GM18507 (cell line): ENCODE measurements at regions not wholly inside any gene's neighbourhood (a gene's known extent, or its start where the extent isn't known, plus 50 kb on each side); places are given as distances from the start of the nearest gene placed in this dataset.
"Not testable (repeated sequence)": the region's sequence is repeated elsewhere in the genome, so short reads cannot be mapped to it uniquely, and the experiment has no call there.

Source experiments
- DNase-seq: peaks from one replicate; pipeline ENCODE4 v3.0.0; 2011; ENCODE audit warnings: low read depth; ENCODE audit not compliant: insufficient read length; ENCODE audit errors: extremely low spot score
- FAIRE-seq: peaks from 2 replicates; lab custom pipeline; 2011; peaks lifted over from hg19 to GRCh38; lab: Jason Lieb, UNC

DNA sequence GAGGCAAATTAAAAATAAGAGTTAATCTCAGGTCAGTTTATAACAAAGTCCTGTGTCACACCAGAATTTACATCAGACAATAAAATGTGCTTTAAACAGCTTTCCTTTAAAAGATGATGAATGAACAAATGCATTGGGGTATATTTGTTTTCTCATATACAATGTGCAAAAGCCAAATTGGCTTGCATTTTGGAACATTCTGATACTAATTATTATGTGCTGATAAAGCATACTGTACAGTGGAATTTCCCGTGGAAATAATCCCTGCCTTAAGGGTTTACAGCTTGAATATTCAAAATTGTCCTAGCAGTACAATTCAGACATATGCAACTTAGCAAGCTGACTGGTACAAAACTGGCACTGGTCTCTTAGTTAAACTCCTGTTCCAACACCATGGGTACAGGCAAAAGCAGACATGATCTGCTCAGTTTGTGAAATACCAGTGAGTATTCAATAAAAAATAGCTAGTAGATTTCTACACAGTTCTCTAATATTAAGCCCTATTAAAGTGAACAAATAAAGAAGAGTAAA lies 373.4 kb downstream of the SLITRK1 start:
- no peak for FAIRE-seq
- DNase-seq, result no peak

DNA sequence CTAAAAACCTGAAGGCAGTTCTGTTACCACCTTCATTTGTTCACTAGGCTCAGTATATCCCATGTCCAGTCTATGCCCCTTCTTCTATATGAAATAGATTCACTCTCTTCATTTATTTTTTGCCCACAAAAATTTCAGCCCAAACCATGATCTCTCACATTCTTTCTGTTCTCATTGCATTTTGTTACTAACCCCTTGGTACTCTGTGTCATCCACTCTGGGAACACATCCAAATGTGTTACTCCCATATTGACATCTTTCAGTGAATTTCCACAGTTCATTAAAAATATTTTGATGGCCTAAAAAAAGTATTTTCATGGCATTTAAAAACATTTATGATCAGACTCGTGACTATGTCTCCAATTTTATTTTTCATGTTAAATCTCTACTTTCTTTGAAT lies 378.9 kb downstream of the SLITRK1 start:
- DNase-seq, result no peak

DNA sequence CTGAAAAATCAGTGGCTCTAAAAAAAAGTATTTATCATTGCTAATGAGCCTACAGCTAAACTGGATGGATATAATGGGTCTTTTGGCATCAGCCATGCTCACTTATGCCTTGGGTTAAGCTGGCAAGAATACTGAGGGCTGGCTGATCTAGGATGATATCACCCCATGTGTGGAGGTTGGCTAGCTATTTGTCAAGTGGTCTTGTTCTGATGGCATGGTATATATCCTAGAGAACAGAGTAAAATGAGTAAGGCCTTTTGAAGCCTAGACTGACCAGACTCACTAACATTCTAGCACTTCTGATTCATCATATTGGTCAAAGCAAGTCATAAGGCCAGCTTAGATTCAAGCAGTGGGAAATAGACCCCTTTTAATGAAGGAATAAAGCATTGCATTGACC lies 383.0 kb downstream of the SLITRK1 start:
- FAIRE-seq, result no peak

More for the DNA sequence above, 378.9 kb downstream of the SLITRK1 start:
- FAIRE-seq, result no peak

DNA sequence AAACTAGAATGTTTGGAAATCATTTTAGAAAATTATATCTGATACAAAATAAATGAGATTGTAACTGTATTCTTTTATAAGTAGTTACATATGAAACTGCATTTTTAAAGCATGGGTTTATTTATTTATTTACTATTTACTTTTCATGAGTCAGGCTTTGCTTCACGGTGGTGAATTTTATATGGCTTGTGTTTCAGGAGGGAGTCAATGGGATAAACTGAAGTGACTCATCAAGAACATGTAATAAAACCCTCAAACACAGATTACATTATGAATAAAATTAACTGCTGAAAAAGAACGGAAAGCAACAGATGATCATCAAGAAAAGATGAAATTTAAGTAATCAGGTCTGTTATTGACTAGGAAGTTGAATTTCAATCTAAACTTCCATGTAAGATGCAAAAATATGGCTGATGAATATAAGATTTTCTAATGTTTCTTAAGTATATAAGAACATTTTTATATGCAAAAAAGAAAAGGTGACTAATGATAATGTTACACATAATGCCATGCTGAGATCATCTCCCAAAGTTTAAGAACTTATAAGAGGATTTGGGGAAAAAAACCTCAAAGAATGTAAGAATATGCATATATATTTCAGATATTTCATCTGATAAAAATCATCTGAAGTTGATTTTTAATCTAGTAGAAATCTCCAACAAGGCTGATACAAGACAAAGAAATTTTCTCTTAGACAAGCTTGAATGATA lies 383.6 kb downstream of the SLITRK1 start:
- DNase-seq, result no peak
- FAIRE-seq, result no peak

More for the DNA sequence above, 383.0 kb downstream of the SLITRK1 start:
- no peak for DNase-seq

DNA sequence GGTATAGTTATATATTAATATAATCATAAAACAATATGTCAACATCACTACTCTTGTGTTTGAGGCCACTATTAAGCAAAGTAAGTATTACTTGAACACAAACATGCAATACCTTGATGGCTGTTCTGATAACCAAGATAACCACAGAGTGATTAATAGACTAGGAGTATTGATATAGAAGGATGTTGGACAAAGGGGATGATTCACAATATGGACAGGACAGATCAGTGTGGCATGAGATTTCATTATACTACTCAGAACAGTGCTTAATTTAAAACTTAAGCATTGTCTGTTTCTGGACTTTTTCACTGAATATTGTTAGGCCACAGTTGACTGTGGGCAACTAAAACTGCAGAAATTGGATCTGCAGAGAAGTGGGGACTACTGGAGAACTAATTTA lies 384.2 kb downstream of the SLITRK1 start:
- DNase-seq (no peak), FAIRE-seq (no peak)

DNA sequence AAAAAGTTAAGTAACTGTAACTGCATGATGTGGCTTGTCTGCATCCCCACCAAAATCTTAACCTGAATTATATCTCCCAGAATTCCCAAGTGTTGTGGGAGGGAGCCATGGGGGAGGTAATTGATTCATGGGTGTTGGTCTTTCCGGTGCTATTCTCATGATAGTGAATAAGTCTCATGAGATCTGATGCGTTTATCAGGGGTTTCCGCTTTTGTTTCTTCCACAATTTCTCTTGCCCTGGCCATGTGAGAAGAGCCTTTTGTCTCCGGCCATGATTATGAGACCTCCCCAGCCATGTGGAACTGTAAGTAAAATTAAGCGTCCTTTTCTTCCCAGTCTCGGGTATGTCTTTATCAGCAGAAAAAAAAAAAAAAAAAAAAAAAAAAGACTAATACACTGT lies 385.8 kb downstream of the SLITRK1 start:
- no peak for FAIRE-seq
- no peak for DNase-seq

DNA sequence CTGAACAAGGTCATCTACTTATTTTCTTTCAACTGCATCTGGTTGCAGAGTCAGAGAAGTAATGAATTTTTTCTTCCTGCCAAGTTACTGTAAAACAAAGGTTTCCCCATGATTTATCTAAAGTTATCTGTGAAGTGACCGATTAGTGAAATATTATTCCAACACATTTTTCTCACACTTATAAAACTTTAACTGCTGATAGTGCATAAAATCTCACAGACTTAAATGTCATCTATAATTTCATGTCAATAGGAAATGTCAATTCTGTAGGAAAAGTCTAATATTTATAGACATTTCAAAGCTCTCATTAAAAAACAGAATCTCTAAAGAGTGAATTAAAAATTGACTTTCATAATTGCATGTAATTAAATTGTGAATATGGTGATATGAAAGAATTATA lies 397.2 kb downstream of the SLITRK1 start:
- DNase-seq (no peak), FAIRE-seq (no peak)

DNA sequence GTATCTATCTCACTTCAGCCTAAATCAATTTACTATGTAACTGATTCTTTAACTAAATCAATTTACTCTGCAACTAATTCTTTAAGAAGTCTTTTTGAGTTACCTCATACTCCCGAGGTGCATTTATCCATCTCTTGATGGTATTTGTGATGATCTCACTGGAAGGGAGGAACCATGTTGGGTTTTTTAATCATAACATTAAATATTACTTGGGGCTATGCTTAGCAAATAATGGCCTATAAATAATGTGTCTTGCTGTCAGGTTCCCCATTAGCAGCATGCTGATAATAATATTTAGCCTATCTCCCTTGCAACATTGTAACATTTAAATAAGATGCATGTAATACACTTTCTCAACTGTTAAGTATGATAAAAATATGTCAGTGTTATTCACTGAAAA lies 411.3 kb downstream of the SLITRK1 start:
- DNase-seq (no peak), FAIRE-seq (no peak)

DNA sequence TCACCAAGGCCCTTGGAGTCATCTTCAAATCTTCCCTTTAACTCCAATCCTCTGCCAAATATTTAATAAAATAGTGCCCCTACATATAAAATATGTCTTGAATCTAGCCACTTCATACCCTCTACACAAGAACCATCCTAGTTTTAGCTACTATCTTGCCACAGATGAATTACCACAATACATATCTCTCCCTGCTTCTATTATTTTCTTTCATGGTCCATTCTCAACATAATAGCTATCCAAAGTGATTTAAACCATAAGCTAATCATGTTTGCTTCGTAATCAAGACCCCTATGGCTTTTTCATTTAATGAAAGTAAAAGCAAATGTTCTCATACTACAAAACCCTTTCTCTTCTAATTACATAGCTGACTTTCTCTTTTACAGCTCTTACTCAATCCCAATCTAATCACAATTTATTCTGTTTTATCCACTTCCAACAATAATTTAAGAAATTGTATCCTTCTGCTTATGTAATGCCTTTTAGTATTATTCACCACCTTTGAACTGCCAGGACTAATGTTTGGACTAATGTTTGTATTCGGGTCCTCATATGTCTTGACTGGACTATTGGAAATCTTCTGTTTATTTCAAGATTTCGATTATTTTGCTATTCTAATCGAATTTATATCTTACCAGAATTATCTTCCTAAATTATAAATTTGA lies 412.0 kb downstream of the SLITRK1 start:
- DNase-seq, result no peak

DNA sequence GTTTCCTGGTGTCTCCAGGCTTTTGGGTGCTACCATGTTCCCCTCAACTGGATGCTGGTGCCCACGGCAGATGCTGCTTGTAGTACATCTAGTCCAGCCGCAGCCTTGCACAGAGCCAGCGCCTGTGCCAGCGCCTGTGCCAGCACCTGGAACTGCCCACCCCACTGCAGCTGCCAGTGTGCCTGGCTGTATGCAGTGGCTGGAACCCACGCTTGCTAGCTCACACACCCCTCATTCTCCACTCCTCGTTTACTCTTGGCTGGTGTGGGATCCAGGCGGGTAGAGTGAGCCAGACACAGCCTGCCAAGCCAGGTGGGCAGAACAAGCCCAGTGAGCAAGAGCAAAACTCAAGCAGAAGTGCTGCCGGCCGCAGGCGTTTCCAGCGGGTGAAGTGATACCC lies 428.6 kb downstream of the SLITRK1 start:
- FAIRE-seq (no peak), DNase-seq (no peak)

More for the DNA sequence above, 412.0 kb downstream of the SLITRK1 start:
- FAIRE-seq, result no peak

DNA sequence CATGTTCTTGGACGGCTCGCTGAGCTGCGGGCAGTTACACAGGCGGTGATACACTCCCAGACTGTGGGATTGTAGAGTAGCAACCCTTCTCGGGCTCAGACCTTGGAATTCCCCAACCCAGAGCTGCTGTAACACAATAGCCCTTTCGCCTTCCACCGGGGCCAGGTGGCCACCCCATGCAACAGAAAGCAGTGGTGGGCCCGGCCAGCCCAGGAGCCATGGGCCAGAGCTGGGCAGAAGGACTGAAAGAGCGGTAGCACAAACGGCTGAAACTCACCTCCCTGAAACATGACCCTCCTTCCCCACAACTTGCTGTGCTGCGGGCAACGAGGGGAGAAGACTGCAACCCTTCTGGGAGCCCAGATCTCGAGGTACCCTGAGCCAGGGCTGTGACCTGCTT lies 429.0 kb downstream of the SLITRK1 start:
- DNase-seq, result no peak
- FAIRE-seq, result no peak

DNA sequence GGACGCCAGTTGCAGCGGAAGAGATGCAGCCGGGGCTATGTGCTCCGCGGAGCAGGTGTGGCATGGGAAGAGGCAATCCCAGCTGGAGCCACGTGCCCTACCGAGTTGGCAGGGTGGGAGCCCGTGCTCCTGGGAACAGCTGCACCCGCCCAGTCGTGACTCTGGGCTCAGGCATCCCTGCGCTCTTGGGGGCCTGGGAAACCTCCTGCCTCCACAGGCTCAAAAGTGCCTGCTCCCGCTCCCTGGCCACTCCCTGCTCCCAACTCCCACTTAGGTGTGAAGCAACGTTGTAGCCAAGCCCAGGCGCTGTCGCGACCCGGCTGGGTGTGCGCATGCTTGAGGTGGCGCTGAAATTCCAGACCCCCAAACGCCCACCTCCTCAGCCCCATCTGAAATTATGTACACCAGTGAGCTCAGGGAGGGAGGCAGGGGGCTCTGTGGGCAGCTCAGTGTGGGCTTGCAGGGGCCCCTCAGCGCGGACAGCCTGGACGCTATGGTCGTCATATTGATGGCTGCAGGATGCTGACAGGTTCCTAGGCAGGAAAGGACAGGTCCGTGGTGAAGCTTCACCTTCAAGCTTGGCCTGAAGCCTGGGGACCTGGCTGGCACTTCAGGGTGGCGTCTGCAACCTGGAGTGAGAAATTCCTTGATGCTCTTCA lies 429.9 kb downstream of the SLITRK1 start:
- FAIRE-seq (no peak), DNase-seq (no peak)

DNA sequence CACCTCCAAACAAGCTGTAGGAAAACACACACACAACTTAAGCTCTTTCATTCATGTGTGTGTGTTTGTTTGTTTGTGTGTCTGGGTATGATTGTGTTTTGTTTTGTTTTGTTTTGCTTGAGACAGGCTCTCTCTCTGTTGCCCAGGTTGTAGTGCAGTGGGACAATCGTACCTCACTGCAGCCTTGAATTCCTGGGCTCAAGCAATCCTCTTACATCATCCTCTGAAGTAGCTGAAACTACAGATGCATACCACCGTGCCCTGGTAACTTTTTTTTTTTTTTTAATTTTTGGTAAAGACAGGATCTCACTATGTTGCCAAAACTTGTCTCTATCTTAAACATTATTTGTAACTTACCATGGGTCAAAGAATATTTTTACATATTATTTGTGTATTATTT lies 431.7 kb downstream of the SLITRK1 start:
- FAIRE-seq, result no peak
- DNase-seq, result no peak

DNA sequence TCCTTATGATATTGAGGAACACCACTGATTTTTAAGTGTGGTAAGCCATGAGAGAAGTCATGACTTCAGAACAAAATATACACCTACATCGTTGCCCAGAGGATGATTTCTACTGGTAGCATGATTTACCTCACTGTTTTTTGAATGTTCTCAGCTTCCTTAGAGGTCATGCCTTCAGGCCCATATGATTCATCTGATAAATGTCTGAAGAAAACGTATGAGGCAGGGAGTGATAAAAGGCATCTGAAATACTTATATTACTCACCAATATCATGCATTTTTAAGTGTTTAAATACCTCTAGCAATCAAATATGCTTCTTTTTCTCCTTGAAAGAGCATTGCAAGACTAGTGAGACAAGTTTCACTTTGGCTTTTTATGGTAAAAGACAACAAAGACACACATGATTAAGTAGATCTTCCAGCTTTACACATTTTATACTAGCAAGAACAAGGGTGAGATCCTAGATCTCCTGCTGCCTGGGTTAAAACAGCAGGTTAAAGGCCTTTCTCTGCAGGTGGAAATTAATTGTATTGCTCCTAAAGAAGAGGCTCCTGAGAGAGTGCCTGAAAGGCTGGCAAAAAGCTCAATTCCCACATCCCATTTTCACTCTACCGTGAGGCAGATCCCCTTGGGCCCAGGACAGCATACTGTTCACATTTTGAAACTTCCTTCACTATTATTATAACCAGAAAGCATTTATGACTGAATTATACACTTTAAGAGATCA lies 432.4 kb downstream of the SLITRK1 start:
- DNase-seq (no peak), FAIRE-seq (no peak)

DNA sequence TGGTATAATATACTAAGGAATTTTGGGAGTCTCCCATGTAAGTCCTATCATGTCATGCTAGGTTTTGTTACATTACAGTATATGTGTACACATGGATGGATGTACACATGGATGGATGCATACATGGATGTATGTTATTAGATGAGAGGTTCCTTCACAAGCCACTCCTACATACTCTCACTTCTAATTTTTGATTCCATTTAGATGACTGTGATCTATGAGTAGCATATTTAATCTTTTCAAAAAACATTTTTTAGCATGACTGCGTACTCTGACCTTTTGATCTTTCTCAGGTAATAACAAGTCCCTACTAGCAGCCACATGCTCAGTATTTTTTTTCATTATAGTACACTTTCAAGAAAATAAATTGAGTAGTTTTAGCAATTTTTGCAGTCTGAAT lies 441.8 kb downstream of the SLITRK1 start:
- no peak for FAIRE-seq

DNA sequence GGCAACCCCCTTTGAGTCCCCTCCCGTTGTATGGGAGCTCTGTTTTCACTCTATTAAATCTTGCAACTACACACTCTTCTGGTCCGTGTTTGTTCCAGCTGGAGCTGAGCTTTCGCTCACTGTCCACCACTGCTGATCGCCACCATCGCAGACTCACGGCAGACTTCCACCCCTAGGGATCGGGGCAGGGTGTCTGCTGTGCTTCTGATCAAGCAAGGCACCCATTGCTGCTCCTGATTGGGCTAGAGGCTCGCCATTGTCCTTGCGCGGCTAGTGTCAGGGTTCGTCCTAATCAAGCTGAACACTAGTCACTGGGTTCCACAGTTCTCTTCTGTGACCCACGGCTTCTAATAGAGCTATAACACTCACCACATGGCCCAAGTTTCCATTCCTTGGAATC lies 442.8 kb downstream of the SLITRK1 start:
- DNase-seq, FAIRE-seq: not testable (repeated sequence)

More for the DNA sequence above, 441.8 kb downstream of the SLITRK1 start:
- DNase-seq, result no peak

DNA sequence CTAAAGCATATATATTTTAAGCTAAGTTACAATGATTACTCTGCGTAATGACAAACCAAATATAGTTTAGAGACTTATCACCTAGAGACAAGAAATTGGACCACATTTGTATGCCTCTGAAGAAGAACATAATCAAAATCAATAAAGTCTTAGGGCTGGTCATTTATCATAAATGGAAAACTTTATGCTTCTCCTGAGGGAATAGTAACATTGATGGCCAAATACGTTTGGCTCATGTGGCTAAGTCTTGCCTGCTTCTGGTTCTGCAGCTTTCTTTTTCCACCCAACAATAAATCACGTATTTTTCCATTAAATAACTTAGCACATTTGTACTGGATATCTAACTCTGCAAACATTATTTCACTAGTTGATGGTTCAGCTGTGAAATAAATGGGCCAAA lies 458.4 kb downstream of the SLITRK1 start:
- FAIRE-seq (no peak), DNase-seq (no peak)

DNA sequence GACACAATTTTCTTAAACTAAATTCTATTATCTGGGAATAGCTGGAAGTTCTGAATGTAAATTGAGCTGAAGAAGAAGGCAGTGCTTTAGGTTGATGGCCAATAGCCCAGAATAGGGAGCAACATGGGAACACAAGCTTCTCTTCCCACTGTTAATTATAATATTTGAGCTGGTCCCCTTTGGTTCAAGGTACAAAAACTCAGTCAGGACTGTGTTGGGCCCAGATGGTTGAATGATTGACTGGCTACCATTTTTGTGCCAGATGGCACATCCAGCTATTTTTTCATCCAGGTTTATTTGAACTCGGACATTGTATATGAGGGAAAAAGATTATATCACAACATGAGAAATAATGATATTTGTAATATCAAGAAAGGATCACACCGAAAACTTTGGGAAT lies 458.9 kb downstream of the SLITRK1 start:
- FAIRE-seq (no peak), DNase-seq (no peak)

DNA sequence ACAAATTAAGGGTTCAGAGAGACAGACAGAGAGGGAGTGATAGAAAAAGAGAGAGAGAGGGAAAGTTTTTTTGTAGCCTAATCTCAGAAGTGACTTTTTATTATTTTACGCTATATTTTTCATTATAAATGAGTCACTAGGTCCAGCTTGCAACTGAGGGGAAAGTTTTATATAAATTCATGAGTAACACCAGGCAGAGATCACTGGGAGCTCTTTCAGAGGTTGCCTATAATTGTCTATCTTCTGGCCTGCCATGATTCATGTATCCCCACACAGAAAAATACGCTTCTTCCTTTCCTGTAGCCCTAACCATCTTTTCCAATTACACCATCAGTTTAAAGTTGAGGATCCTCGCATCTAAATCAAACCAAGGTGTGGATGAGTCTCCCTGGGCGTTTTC lies 467.9 kb downstream of the SLITRK1 start:
- DNase-seq (no peak), FAIRE-seq (no peak)

DNA sequence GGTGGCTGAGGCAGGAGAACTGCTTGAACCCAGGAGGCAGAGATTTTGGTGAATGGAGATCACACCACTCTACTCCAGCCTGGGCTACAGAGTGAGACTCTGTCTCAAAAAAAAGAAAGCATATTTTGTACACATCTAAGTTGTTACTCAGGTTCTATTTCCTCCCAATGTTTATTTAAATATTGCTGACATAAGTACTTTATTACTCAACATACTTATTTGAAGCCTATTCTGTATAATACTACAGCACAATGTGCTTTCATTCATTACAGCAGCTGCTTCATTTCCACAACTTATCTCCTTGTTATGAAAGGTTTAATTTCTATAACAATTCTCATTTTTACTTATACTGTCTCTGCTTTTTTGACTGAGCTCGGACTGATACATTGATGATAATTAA lies 495.7 kb downstream of the SLITRK1 start:
- DNase-seq (no peak), FAIRE-seq (no peak)
